ENCODE measurements at regions not wholly inside any gene's neighbourhood (a gene's known extent, or its start where the extent isn't known, plus 50 kb on each side); places are given as distances from the start of the nearest gene placed in this dataset.

DNA sequence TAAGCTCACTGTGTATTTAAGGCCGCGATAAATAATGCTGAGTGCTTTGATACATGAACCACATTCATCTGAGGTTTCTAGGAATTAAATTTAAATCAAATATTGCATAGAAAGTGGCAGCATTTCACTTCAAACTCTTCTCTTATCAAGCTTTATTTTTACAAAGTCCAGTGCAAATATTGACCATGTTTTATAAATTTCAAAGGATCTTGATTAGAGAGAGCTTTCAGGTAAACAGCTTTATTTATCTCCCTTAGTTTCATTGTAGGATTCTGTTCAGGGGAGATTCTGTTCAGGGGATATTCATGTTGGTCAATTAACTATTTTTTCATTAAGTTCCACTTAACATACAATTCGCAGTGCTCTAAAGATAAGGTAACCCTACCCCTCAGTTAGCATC, 249.7 kb upstream of the IRS2 start:
- H3K4me2 ChIP-seq (ENCODE audit: insufficient read depth in 1 of 2, low read depth in 2 of 2, low read length in 2 of 2), result 0 out of 4 replicates have a peak overlapping the region, but pooled peaks of 1 of the 2 experiments have one; percentile 27
- no peak overlapping the region for H3K56ac ChIP-seq (replicated peaks; ENCODE audit: insufficient read length, low read depth, low read length)
- no peak overlapping the region for H2AK5ac ChIP-seq (ENCODE audit: low read depth, low read length)
- H2BK12ac ChIP-seq (ENCODE audit: low read depth, low read length), result no peak overlapping the region
- H3K79me2 ChIP-seq (ENCODE audit: control insufficient read depth in 1 of 2, insufficient read depth in 2 of 2, low read length in 2 of 2), result no peaks in the 10 kb centered on the region
- H4K8ac ChIP-seq (ENCODE audit: extremely low read depth, insufficient read depth, low read length), result no peak overlapping the region
- no peak overlapping the region for H3K18ac ChIP-seq (ENCODE audit: extremely low read depth, low read length)
- H3K9ac ChIP-seq (replicated peaks in 1 of 4; ENCODE audit: extremely low read depth in 1 of 4, low read depth in 3 of 4, low read length in 3 of 4), result no peak overlapping the region
- H3K14ac ChIP-seq (ENCODE audit: insufficient read length), result no peak overlapping the region
- peaks cover 0 to 3% (median 2%) of the 10 kb centered on the region in 4 experiments; a peak in 4 of 7 replicates for H3K4me1 ChIP-seq (replicated peaks in 1 of 4; ENCODE audit: control insufficient read depth in 3 of 4, insufficient read depth in 4 of 4, low read length in 3 of 4)
- ChIA-PET CTCF (ENCODE audit: partially characterized antibody) (interaction anchor here (1.0 to 1.9 kb wide), 5 partner anchors 11 to 64 kb away, joined by 3 to 6 read pairs (median 3); no protein-coding TSS in a partner anchor), POLR2A (ENCODE audit: partially characterized antibody) (interaction anchor here (1.2 kb wide), 1 partner anchor 9 kb away, joined by 3 read pairs; no protein-coding TSS in a partner anchor)
- DNase-seq (ENCODE audit: low read depth in 1 of 2, low spot score in 2 of 2) (no peak), FAIRE-seq (no peak)
- no peaks in the 10 kb centered on the region for H4K20me1 ChIP-seq (replicated peaks in 1 of 2; ENCODE audit: control insufficient read depth in 1 of 2, insufficient read depth in 2 of 2, low read length in 2 of 2)
- H3K23me2 ChIP-seq (ENCODE audit: low read depth, low read length), result no peaks in the 10 kb centered on the region
- no peak overlapping the region for H3K23ac ChIP-seq (ENCODE audit: insufficient read length)
- no peak overlapping the region for H4K91ac ChIP-seq (replicated peaks; ENCODE audit: insufficient read length, low read length)
- no peak overlapping the region for H2BK15ac ChIP-seq (ENCODE audit: low read length)
- no peak overlapping the region for H4K5ac ChIP-seq (ENCODE audit: insufficient read length, low read depth, low read length)
- H2BK5ac ChIP-seq (ENCODE audit: low read depth, low read length), result no peak overlapping the region
- no peak overlapping the region for H3K4ac ChIP-seq (replicated peaks; ENCODE audit: insufficient read length, low read depth, low read length)
- no peak overlapping the region for H3K27ac ChIP-seq (ENCODE audit: low read depth, low read length)
- 85% methylated on average over 3 of the region's 3 CpGs; no CpG with 5 or more reads in 1 of the 2 experiments for WGBS, 2 experiments (ENCODE audit: extremely low coverage in 1 of 2, insufficient coverage in 1 of 2, insufficient read length in 1 of 2, insufficient replicate concordance in 2 of 2, low coverage in 1 of 2, low lambda C conversion rate in 2 of 2, missing lambda C conversion rate in 1 of 2)
- H2BK20ac ChIP-seq (ENCODE audit: low read length), result no peak overlapping the region
- H3K36me3 ChIP-seq (ENCODE audit: control insufficient read depth in 2 of 4, insufficient read depth in 4 of 4, low read length in 3 of 4), result no peaks in the 10 kb centered on the region
- no peak overlapping the region for H3K4me3 ChIP-seq (ENCODE audit: extremely low read depth in 1 of 4, insufficient read depth in 2 of 4, low read depth in 3 of 4, low read length in 4 of 4)
- 0 out of 2 replicates have a peak overlapping the region, but pooled peaks have one; percentile 25 for H2AFZ ChIP-seq (ENCODE audit: low read length)
- H3K9me3 ChIP-seq (ENCODE audit: insufficient read depth in 2 of 2, low read depth in 1 of 2, low read length in 1 of 2), result no peaks in the 10 kb centered on the region
- no peaks in the 10 kb centered on the region for H3K27me3 ChIP-seq (replicated peaks in 1 of 4; ENCODE audit: control insufficient read depth in 3 of 4, extremely low read depth in 1 of 4, insufficient read depth in 3 of 4, low read length in 3 of 4)
- H2BK120ac ChIP-seq (replicated peaks; ENCODE audit: low read depth, low read length), result no peak overlapping the region
- H3K79me1 ChIP-seq (ENCODE audit: low read depth, low read length), result no peaks in the 10 kb centered on the region
- TF ChIP-seq BCL11A (IDR thresholded peaks at IDR 0.05; ENCODE audit: low read depth in 2 of 2, low read length in 2 of 2) (no peak), EZH2 (IDR thresholded peaks at IDR 0.05; ENCODE audit: low read depth, low read length, severe bottlenecking) (no peak), MAFK (IDR thresholded peaks at IDR 0.05; ENCODE audit: low read depth, low read length) (no peak), TBP (IDR thresholded peaks at IDR 0.05; ENCODE audit: low read depth, low read length) (no peak)
- TF ChIP-seq, protein P1, sequence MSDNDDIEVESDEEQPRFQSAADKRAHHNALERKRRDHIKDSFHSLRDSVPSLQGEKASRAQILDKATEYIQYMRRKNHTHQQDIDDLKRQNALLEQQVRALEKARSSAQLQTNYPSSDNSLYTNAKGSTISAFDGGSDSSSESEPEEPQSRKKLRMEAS (IDR thresholded peaks at IDR 0.05), result no peak

Data from H1 (cell line).